GM21529 (cell line): ENCODE measurements at regions not wholly inside any gene's neighbourhood (a gene's known extent, or its start where the extent isn't known, plus 50 kb on each side); places are given as distances from the start of the nearest gene placed in this dataset.

ENCODE experiments used
- ATAC-seq: cut with Tn5 transposase; IDR thresholded peaks from one replicate; pipeline ENCODE4 v1.9.1; 2021; ENCODE audit not compliant: unreplicated experiment

- no peak for ATAC-seq
Observed at GRCh38 chr3:5531741-5532290, 344.3 kb downstream of the EDEM1 start.

GRCh38 chr3:5540532-5540931 is 353.0 kb downstream of the EDEM1 start:
- no peak for ATAC-seq

GRCh38 chr3:5542472-5542871 is 355.0 kb downstream of the EDEM1 start:
- no peak for ATAC-seq

GRCh38 chr3:5543047-5543446 is 355.5 kb downstream of the EDEM1 start:
- no peak for ATAC-seq

- no peak for ATAC-seq
Observed at GRCh38 chr3:5545719-5546118, 358.2 kb downstream of the EDEM1 start.

GRCh38 chr3:5553203-5553602 is 365.7 kb downstream of the EDEM1 start:
- no peak for ATAC-seq

- no peak for ATAC-seq
Observed at GRCh38 chr3:5554245-5554747, 366.8 kb downstream of the EDEM1 start.

- ATAC-seq = peak; percentile 47
Observed at GRCh38 chr3:5560199-5560598, 372.7 kb downstream of the EDEM1 start.

- ATAC-seq = no peak
Observed at GRCh38 chr3:5563537-5564277, 376.2 kb downstream of the EDEM1 start.

- no peak for ATAC-seq
Observed at GRCh38 chr3:5564278-5564666, 376.8 kb downstream of the EDEM1 start.

GRCh38 chr3:5565026-5565425 is 377.5 kb downstream of the EDEM1 start:
- ATAC-seq = no peak

GRCh38 chr3:5567113-5567512 is 379.6 kb downstream of the EDEM1 start:
- no peak for ATAC-seq

GRCh38 chr3:5568451-5568850 is 380.9 kb downstream of the EDEM1 start:
- peak; percentile 58 for ATAC-seq

GRCh38 chr3:5569152-5569551 is 381.6 kb downstream of the EDEM1 start:
- ATAC-seq = no peak

GRCh38 chr3:5572168-5572567 is 384.7 kb downstream of the EDEM1 start:
- no peak for ATAC-seq

- ATAC-seq = no peak
Observed at GRCh38 chr3:5576277-5577011, 388.9 kb downstream of the EDEM1 start.

GRCh38 chr3:5579139-5579602 is 391.7 kb downstream of the EDEM1 start:
- no peak for ATAC-seq

GRCh38 chr3:5579946-5580345 is 392.4 kb downstream of the EDEM1 start:
- no peak for ATAC-seq

- no peak for ATAC-seq
Observed at GRCh38 chr3:5580826-5581225, 393.3 kb downstream of the EDEM1 start.

GRCh38 chr3:5581743-5582142 is 394.2 kb downstream of the EDEM1 start:
- no peak for ATAC-seq

- ATAC-seq = no peak
Observed at GRCh38 chr3:5583920-5584319, 396.4 kb downstream of the EDEM1 start.

- no peak for ATAC-seq
Observed at GRCh38 chr3:5585085-5585484, 397.6 kb downstream of the EDEM1 start.
